ENCODE measurements at regions not wholly inside any gene's neighbourhood (a gene's known extent, or its start where the extent isn't known, plus 50 kb on each side); places are given as distances from the start of the nearest gene placed in this dataset.

DNA sequence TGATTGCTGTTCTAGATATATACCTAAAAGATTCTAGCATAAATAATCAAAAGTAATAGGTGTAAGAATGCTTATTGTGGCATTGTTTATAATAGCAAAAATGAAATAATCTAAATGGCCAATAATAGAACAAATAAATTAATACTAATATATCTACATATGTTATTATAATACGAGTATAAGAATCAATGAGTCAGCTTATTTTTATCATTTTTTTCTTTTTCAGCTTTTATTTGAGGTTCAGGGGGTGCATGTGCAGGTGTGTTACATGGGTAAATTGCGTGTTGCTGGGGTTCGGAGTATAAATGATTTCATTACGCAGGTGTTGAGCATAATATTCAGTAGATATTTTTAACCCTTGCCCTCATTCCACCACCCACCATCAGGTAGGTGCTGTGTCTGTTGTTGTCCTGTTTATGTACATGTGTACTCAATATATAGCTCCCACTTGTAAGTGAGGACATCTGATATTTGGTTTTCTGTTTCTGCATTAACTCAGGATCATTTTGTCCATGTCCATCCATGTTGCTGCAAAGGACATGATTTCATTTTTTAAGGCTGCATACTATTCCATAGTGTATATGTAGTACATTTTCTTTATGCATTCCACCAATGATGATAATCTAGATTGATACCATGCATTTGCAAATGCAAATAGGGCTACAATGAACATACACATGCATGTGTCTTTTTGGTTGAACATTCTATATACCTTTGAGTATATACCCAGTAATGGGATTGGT lies 122.2 kb upstream of the GMNC start:
- Histone ChIP-seq H3K9me3 (peaks cover 0 to 15% of the 10 kb centered on the region in 2 donors), H3K4me3 (no peak overlapping the region), H3K4me1 (no peaks in the 10 kb centered on the region), H3K36me3 (no peaks in the 10 kb centered on the region), H3K27ac (no peak overlapping the region), H3K27me3 (no peaks in the 10 kb centered on the region)
- TF ChIP-seq, protein P1, sequence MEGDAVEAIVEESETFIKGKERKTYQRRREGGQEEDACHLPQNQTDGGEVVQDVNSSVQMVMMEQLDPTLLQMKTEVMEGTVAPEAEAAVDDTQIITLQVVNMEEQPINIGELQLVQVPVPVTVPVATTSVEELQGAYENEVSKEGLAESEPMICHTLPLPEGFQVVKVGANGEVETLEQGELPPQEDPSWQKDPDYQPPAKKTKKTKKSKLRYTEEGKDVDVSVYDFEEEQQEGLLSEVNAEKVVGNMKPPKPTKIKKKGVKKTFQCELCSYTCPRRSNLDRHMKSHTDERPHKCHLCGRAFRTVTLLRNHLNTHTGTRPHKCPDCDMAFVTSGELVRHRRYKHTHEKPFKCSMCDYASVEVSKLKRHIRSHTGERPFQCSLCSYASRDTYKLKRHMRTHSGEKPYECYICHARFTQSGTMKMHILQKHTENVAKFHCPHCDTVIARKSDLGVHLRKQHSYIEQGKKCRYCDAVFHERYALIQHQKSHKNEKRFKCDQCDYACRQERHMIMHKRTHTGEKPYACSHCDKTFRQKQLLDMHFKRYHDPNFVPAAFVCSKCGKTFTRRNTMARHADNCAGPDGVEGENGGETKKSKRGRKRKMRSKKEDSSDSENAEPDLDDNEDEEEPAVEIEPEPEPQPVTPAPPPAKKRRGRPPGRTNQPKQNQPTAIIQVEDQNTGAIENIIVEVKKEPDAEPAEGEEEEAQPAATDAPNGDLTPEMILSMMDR (IDR thresholded peaks at IDR 0.05) = no peak
- DNase-seq (ENCODE audit: low spot score) = no peak

DNA sequence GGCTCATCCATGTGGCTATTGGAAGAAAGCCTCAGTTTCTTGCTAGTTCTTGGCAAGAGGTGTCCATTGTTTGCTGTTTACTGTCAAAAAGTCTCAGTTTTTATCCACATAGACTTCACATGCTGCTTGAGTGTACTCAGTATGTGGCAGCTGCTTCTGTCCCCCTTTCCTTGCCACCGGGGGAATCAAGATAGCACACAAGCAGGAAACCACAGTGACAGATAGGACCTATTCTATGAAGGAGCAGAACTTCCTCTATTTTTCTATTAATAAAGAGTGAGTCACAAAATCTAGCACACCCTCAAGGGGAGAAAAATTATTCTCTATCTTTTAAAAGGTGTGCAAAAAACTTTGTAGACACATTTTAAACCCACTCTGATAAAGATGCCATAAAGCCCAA lies 121.4 kb upstream of the GMNC start:
- no peak overlapping the region for H3K27ac ChIP-seq
- no peaks in the 10 kb centered on the region for H3K27me3 ChIP-seq
- H3K4me3 ChIP-seq = no peak overlapping the region
- TF ChIP-seq, protein P1 (IDR thresholded peaks at IDR 0.05) = no peak
- no peaks in the 10 kb centered on the region for H3K36me3 ChIP-seq
- H3K4me1 ChIP-seq = no peaks in the 10 kb centered on the region
- DNase-seq (ENCODE audit: low spot score) = no peak
- H3K9me3 ChIP-seq = peaks cover 0 to 15% of the 10 kb centered on the region in 2 donors

- no peak for DNase-seq (ENCODE audit: low spot score)
- no peaks in the 10 kb centered on the region for H3K36me3 ChIP-seq
- no peak overlapping the region for H3K27ac ChIP-seq
- H3K27me3 ChIP-seq = no peaks in the 10 kb centered on the region
- H3K4me1 ChIP-seq = no peaks in the 10 kb centered on the region
- H3K4me3 ChIP-seq = no peak overlapping the region
- TF ChIP-seq, protein P1 (IDR thresholded peaks at IDR 0.05) = no peak
- no peaks in the 10 kb centered on the region for H3K9me3 ChIP-seq
Measured at GRCh38 chr3:190973771-190974170, 111.3 kb upstream of the GMNC start.

GRCh38 chr3:190972840-190973270 lies 110.4 kb upstream of the GMNC start:
- no peaks in the 10 kb centered on the region for H3K4me1 ChIP-seq
- no peaks in the 10 kb centered on the region for H3K9me3 ChIP-seq
- H3K27me3 ChIP-seq = no peaks in the 10 kb centered on the region
- TF ChIP-seq, protein P1 (IDR thresholded peaks at IDR 0.05) = no peak
- H3K27ac ChIP-seq = no peak overlapping the region
- no peaks in the 10 kb centered on the region for H3K36me3 ChIP-seq
- DNase-seq (ENCODE audit: low spot score) = no peak
- no peak overlapping the region for H3K4me3 ChIP-seq

- H3K4me1 ChIP-seq = no peaks in the 10 kb centered on the region
- no peaks in the 10 kb centered on the region for H3K27me3 ChIP-seq
- H3K36me3 ChIP-seq = no peaks in the 10 kb centered on the region
- no peaks in the 10 kb centered on the region for H3K9me3 ChIP-seq
- no peak overlapping the region for H3K27ac ChIP-seq
- H3K4me3 ChIP-seq = no peak overlapping the region
- TF ChIP-seq, protein P1 (IDR thresholded peaks at IDR 0.05) = no peak
- DNase-seq (ENCODE audit: low spot score) = no peak
Measured at GRCh38 chr3:190972196-190972595, 109.7 kb upstream of the GMNC start.

GRCh38 chr3:190970560-190970959 lies 108.1 kb upstream of the GMNC start:
- Histone ChIP-seq H3K4me3 (no peak overlapping the region), H3K27me3 (no peaks in the 10 kb centered on the region), H3K27ac (no peak overlapping the region)

More at GRCh38 chr3:190970560-190970959, 108.1 kb upstream of the GMNC start:
- TF ChIP-seq, protein P1 (IDR thresholded peaks at IDR 0.05) = no peak
- DNase-seq (ENCODE audit: low spot score) = no peak
- Histone ChIP-seq H3K4me1 (no peaks in the 10 kb centered on the region), H3K9me3 (no peaks in the 10 kb centered on the region), H3K36me3 (no peaks in the 10 kb centered on the region)

All from right atrium auricular region (tissue), 2 donors.